ENCODE measurements at regions not wholly inside any gene's neighbourhood (a gene's known extent, or its start where the extent isn't known, plus 50 kb on each side); places are given as distances from the start of the nearest gene placed in this dataset.

- Histone ChIP-seq H3K9me3 (no peaks in the 10 kb centered on the region), H3K4me1 (no peaks in the 10 kb centered on the region), H3K27me3 (no peaks in the 10 kb centered on the region), H3K4me3 (no peak overlapping the region), H3K27ac (no peak overlapping the region), H3K36me3 (no peaks in the 10 kb centered on the region)
- intact Hi-C loops (cut with DNase I), result no loop called here
- no peak for TF ChIP-seq CTCF (IDR thresholded peaks at IDR 0.05)
- ATAC-seq (no peak), DNase-seq (no peak)
Observed at GRCh38 chr7:12945901-12946300, 258.5 kb downstream of the ARL4A start.

- no peaks in the 10 kb centered on the region for H3K9me3 ChIP-seq
- ATAC-seq (no peak), DNase-seq (no peak)
- H3K36me3 ChIP-seq, result no peaks in the 10 kb centered on the region
- H3K27me3 ChIP-seq, result no peaks in the 10 kb centered on the region
- no peak overlapping the region for H3K4me3 ChIP-seq
- TF ChIP-seq CTCF (IDR thresholded peaks at IDR 0.05), result no peak
- H3K27ac ChIP-seq, result no peak overlapping the region
- intact Hi-C loops (cut with DNase I), result no loop called here
- no peaks in the 10 kb centered on the region for H3K4me1 ChIP-seq
Observed at GRCh38 chr7:12947465-12947864, 260.0 kb downstream of the ARL4A start.

- intact Hi-C loops (cut with DNase I), result no loop called here
- Histone ChIP-seq H3K36me3 (no peaks in the 10 kb centered on the region), H3K4me1 (no peaks in the 10 kb centered on the region), H3K27ac (no peak overlapping the region), H3K4me3 (no peak overlapping the region), H3K9me3 (no peaks in the 10 kb centered on the region), H3K27me3 (no peaks in the 10 kb centered on the region)
- ATAC-seq (no peak), DNase-seq (no peak)
- TF ChIP-seq CTCF (IDR thresholded peaks at IDR 0.05), result no peak
Observed at GRCh38 chr7:12949060-12949931, 261.9 kb downstream of the ARL4A start.

GRCh38 chr7:12951397-12951801 lies 264.0 kb downstream of the ARL4A start:
- no peak overlapping the region for H3K27ac ChIP-seq
- DNase-seq (no peak), ATAC-seq (no peak)
- H3K4me3 ChIP-seq, result no peak overlapping the region
- intact Hi-C loops (cut with DNase I), result no loop called here
- H3K9me3 ChIP-seq, result no peaks in the 10 kb centered on the region
- no peaks in the 10 kb centered on the region for H3K4me1 ChIP-seq
- TF ChIP-seq CTCF (IDR thresholded peaks at IDR 0.05), result no peak
- no peaks in the 10 kb centered on the region for H3K27me3 ChIP-seq
- H3K36me3 ChIP-seq, result no peaks in the 10 kb centered on the region

- DNase-seq (no peak), ATAC-seq (no peak)
- no peaks in the 10 kb centered on the region for H3K9me3 ChIP-seq
- H3K27me3 ChIP-seq, result no peaks in the 10 kb centered on the region
- intact Hi-C loops (cut with DNase I), result no loop called here
- no peak overlapping the region for H3K27ac ChIP-seq
- TF ChIP-seq CTCF (IDR thresholded peaks at IDR 0.05), result no peak
- no peaks in the 10 kb centered on the region for H3K36me3 ChIP-seq
- no peak overlapping the region for H3K4me3 ChIP-seq
- no peaks in the 10 kb centered on the region for H3K4me1 ChIP-seq
Observed at GRCh38 chr7:12954380-12955033, 267.1 kb downstream of the ARL4A start.

Data from upper lobe of right lung (tissue), 1 donor.